ENCODE measurements at regions not wholly inside any gene's neighbourhood (a gene's known extent, or its start where the extent isn't known, plus 50 kb on each side); places are given as distances from the start of the nearest gene placed in this dataset.

GRCh38 chr4:128483041-128483440 lies 195.4 kb upstream of the PGRMC2 start:
- H3K4me3 ChIP-seq (ENCODE audit: low read depth, low read length): no peak overlapping the region
- H2AFZ ChIP-seq (ENCODE audit: low read length, unreplicated experiment): no peak overlapping the region
- no peaks in the 10 kb centered on the region for H3K79me2 ChIP-seq (ENCODE audit: control insufficient read depth, insufficient read depth, low read length, unreplicated experiment)
- H3K4me1 ChIP-seq (ENCODE audit: control insufficient read depth, insufficient read depth, low read length, unreplicated experiment): no peaks in the 10 kb centered on the region
- no peak overlapping the region for H3K27ac ChIP-seq (ENCODE audit: low read depth, low read length)
- H3K27me3 ChIP-seq (ENCODE audit: insufficient read depth, low read length): no peaks in the 10 kb centered on the region
- no peaks in the 10 kb centered on the region for H3K36me3 ChIP-seq (ENCODE audit: insufficient read depth, low read length)

- no peaks in the 10 kb centered on the region for H3K4me1 ChIP-seq (ENCODE audit: control insufficient read depth, insufficient read depth, low read length, unreplicated experiment)
- H3K27ac ChIP-seq (ENCODE audit: low read depth, low read length): no peak overlapping the region
- H3K27me3 ChIP-seq (ENCODE audit: insufficient read depth, low read length): no peaks in the 10 kb centered on the region
- H3K36me3 ChIP-seq (ENCODE audit: insufficient read depth, low read length): no peaks in the 10 kb centered on the region
- H3K79me2 ChIP-seq (ENCODE audit: control insufficient read depth, insufficient read depth, low read length, unreplicated experiment): no peaks in the 10 kb centered on the region
- H2AFZ ChIP-seq (ENCODE audit: low read length, unreplicated experiment): no peak overlapping the region
- H3K4me3 ChIP-seq (ENCODE audit: low read depth, low read length): no peak overlapping the region
Measured at GRCh38 chr4:128481752-128482480, 194.3 kb upstream of the PGRMC2 start.

- H3K4me3 ChIP-seq (ENCODE audit: low read depth, low read length): no peak overlapping the region
Measured at GRCh38 chr4:128480945-128481344, 193.3 kb upstream of the PGRMC2 start.

GRCh38 chr4:128477540-128477939 lies 189.9 kb upstream of the PGRMC2 start:
- Histone ChIP-seq H3K27me3 (ENCODE audit: insufficient read depth, low read length) (no peaks in the 10 kb centered on the region), H3K79me2 (ENCODE audit: control insufficient read depth, insufficient read depth, low read length, unreplicated experiment) (no peaks in the 10 kb centered on the region), H2AFZ (ENCODE audit: low read length, unreplicated experiment) (no peak overlapping the region), H3K27ac (ENCODE audit: low read depth, low read length) (no peak overlapping the region), H3K4me1 (ENCODE audit: control insufficient read depth, insufficient read depth, low read length, unreplicated experiment) (no peaks in the 10 kb centered on the region), H3K36me3 (ENCODE audit: insufficient read depth, low read length) (no peaks in the 10 kb centered on the region), H3K4me3 (ENCODE audit: low read depth, low read length) (no peak overlapping the region)

More at GRCh38 chr4:128480945-128481344, 193.3 kb upstream of the PGRMC2 start:
- Histone ChIP-seq H3K4me1 (ENCODE audit: control insufficient read depth, insufficient read depth, low read length, unreplicated experiment) (no peaks in the 10 kb centered on the region), H3K27ac (ENCODE audit: low read depth, low read length) (no peak overlapping the region), H3K27me3 (ENCODE audit: insufficient read depth, low read length) (no peaks in the 10 kb centered on the region), H3K36me3 (ENCODE audit: insufficient read depth, low read length) (no peaks in the 10 kb centered on the region), H2AFZ (ENCODE audit: low read length, unreplicated experiment) (no peak overlapping the region), H3K79me2 (ENCODE audit: control insufficient read depth, insufficient read depth, low read length, unreplicated experiment) (no peaks in the 10 kb centered on the region)

- no peak overlapping the region for H3K27ac ChIP-seq (ENCODE audit: low read depth, low read length)
Measured at GRCh38 chr4:128475597-128475996, 188.0 kb upstream of the PGRMC2 start.

GRCh38 chr4:128471576-128471975 lies 184.0 kb upstream of the PGRMC2 start:
- Histone ChIP-seq H2AFZ (ENCODE audit: low read length, unreplicated experiment) (no peak overlapping the region), H3K27ac (ENCODE audit: low read depth, low read length) (no peak overlapping the region), H3K4me1 (ENCODE audit: control insufficient read depth, insufficient read depth, low read length, unreplicated experiment) (peaks cover 26% of the 10 kb centered on the region), H3K4me3 (ENCODE audit: low read depth, low read length) (no peak overlapping the region), H3K27me3 (ENCODE audit: insufficient read depth, low read length) (no peaks in the 10 kb centered on the region), H3K36me3 (ENCODE audit: insufficient read depth, low read length) (no peaks in the 10 kb centered on the region), H3K79me2 (ENCODE audit: control insufficient read depth, insufficient read depth, low read length, unreplicated experiment) (no peaks in the 10 kb centered on the region)

More at GRCh38 chr4:128475597-128475996, 188.0 kb upstream of the PGRMC2 start:
- no peak overlapping the region for H3K4me3 ChIP-seq (ENCODE audit: low read depth, low read length)
- H3K4me1 ChIP-seq (ENCODE audit: control insufficient read depth, insufficient read depth, low read length, unreplicated experiment): peaks cover 10% of the 10 kb centered on the region
- no peak overlapping the region for H2AFZ ChIP-seq (ENCODE audit: low read length, unreplicated experiment)
- no peaks in the 10 kb centered on the region for H3K36me3 ChIP-seq (ENCODE audit: insufficient read depth, low read length)
- no peaks in the 10 kb centered on the region for H3K79me2 ChIP-seq (ENCODE audit: control insufficient read depth, insufficient read depth, low read length, unreplicated experiment)
- H3K27me3 ChIP-seq (ENCODE audit: insufficient read depth, low read length): no peaks in the 10 kb centered on the region

GRCh38 chr4:128470492-128471053 lies 183.0 kb upstream of the PGRMC2 start:
- Histone ChIP-seq H3K4me3 (ENCODE audit: low read depth, low read length) (no peak overlapping the region), H3K27me3 (ENCODE audit: insufficient read depth, low read length) (no peaks in the 10 kb centered on the region), H3K36me3 (ENCODE audit: insufficient read depth, low read length) (no peaks in the 10 kb centered on the region), H2AFZ (ENCODE audit: low read length, unreplicated experiment) (no peak overlapping the region), H3K4me1 (ENCODE audit: control insufficient read depth, insufficient read depth, low read length, unreplicated experiment) (peaks cover 26% of the 10 kb centered on the region), H3K79me2 (ENCODE audit: control insufficient read depth, insufficient read depth, low read length, unreplicated experiment) (no peaks in the 10 kb centered on the region), H3K27ac (ENCODE audit: low read depth, low read length) (no peak overlapping the region)

- H3K27me3 ChIP-seq (ENCODE audit: insufficient read depth, low read length): no peaks in the 10 kb centered on the region
- H3K4me1 ChIP-seq (ENCODE audit: control insufficient read depth, insufficient read depth, low read length, unreplicated experiment): peaks cover 26% of the 10 kb centered on the region
- H3K36me3 ChIP-seq (ENCODE audit: insufficient read depth, low read length): no peaks in the 10 kb centered on the region
- peak overlapping the region; percentile 67 for H3K27ac ChIP-seq (ENCODE audit: low read depth, low read length)
- H3K4me3 ChIP-seq (ENCODE audit: low read depth, low read length): peak overlapping the region; percentile 3
- no peaks in the 10 kb centered on the region for H3K79me2 ChIP-seq (ENCODE audit: control insufficient read depth, insufficient read depth, low read length, unreplicated experiment)
- H2AFZ ChIP-seq (ENCODE audit: low read length, unreplicated experiment): peak overlapping the region; percentile 79
Measured at GRCh38 chr4:128468123-128468989, 180.7 kb upstream of the PGRMC2 start.

GRCh38 chr4:128465523-128465922 lies 177.9 kb upstream of the PGRMC2 start:
- no peaks in the 10 kb centered on the region for H3K79me2 ChIP-seq (ENCODE audit: control insufficient read depth, insufficient read depth, low read length, unreplicated experiment)
- H2AFZ ChIP-seq (ENCODE audit: low read length, unreplicated experiment): no peak overlapping the region
- peaks cover 28% of the 10 kb centered on the region for H3K4me1 ChIP-seq (ENCODE audit: control insufficient read depth, insufficient read depth, low read length, unreplicated experiment)
- no peak overlapping the region for H3K27ac ChIP-seq (ENCODE audit: low read depth, low read length)
- no peaks in the 10 kb centered on the region for H3K27me3 ChIP-seq (ENCODE audit: insufficient read depth, low read length)
- no peaks in the 10 kb centered on the region for H3K36me3 ChIP-seq (ENCODE audit: insufficient read depth, low read length)
- no peak overlapping the region for H3K4me3 ChIP-seq (ENCODE audit: low read depth, low read length)

GRCh38 chr4:128463006-128463405 lies 175.4 kb upstream of the PGRMC2 start:
- no peaks in the 10 kb centered on the region for H3K27me3 ChIP-seq (ENCODE audit: insufficient read depth, low read length)
- no peak overlapping the region for H2AFZ ChIP-seq (ENCODE audit: low read length, unreplicated experiment)
- no peak overlapping the region for H3K4me3 ChIP-seq (ENCODE audit: low read depth, low read length)
- H3K4me1 ChIP-seq (ENCODE audit: control insufficient read depth, insufficient read depth, low read length, unreplicated experiment): peaks cover 19% of the 10 kb centered on the region
- no peaks in the 10 kb centered on the region for H3K36me3 ChIP-seq (ENCODE audit: insufficient read depth, low read length)
- H3K27ac ChIP-seq (ENCODE audit: low read depth, low read length): no peak overlapping the region
- no peaks in the 10 kb centered on the region for H3K79me2 ChIP-seq (ENCODE audit: control insufficient read depth, insufficient read depth, low read length, unreplicated experiment)

Measured in ACC112 (cell line).